KG1 (cell line): ENCODE measurements at regions not wholly inside any gene's neighbourhood (a gene's known extent, or its start where the extent isn't known, plus 50 kb on each side); places are given as distances from the start of the nearest gene placed in this dataset.

Source experiments
- DNase-seq: peaks from one replicate; lab custom pipeline; 2025; lab: John Stamatoyannopoulos, UW

DNA sequence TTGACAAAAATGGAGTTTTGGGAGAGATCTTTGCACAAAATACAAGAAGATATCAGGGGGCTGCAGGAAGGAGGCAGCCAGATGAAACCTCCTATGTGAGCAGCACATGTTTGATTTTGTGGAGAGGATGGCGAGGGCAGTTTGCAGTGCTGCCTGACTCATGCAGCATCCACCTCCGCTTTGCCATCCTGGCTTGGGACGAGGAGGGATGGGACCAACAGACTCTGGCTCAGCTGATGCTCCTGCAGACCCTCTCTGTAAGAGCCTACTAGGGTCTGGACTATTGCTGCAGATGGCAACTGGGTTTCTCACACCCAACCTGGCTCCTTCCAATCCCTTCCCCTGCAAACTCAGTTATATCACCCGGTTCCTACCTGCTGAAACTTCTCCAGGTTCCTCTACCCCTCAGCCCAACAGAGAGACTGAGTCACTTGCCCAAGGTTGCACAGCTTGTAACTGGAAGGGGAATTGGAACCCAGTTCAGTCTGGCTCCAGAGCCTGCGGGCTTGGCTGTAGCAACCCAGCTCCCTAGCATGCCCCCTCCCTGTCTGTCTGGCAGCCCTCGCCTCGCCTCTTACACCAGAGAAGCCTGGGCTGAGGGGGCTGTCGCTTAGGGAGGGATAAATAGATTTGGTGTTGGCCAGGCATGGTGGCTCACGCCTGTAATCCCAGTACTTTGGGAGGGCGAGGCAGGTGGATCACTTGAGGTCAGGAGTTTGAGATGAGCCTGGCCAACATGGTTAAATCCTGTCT is 205.8 kb downstream of the PTPRU start:
- no peak for DNase-seq

DNA sequence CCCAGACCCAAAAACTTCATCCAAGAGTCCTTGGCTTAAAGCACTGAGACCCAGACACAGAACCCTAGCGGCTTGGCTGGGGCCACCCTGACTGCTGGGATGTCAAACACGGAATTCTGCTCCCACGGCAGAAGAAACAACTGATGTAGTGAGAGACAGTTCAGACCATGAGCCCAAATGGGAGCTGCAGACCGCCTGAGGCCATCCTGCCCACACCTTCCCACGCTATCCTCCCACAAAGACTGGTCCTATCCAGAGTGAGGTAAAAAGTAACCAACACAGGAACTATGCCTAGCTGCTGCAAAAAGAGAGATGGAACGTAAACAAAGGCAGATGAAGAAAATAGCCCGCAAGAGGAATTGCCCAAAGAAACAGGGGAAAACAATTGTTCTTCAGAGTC is 203.3 kb downstream of the PTPRU start:
- DNase-seq = no peak

DNA sequence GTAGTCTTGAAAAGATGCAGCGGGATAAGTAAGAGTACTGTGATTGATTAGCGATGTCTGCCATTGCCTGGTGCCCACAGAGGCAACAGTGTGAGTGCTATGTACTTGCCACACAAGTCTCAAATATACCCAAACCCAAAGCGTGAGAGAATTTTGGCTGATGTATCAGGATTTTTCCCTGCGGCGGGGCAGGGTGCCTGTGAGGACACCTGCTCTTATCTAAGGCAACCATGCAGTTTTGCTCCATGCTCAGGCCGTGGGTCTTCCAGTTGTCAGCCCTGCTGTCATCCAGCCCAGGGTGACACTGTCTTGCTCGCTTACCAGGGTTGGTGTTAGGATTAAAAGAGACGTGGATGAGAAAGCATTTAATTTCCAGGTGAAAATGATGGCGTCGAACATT is 202.7 kb downstream of the PTPRU start:
- DNase-seq = no peak

DNA sequence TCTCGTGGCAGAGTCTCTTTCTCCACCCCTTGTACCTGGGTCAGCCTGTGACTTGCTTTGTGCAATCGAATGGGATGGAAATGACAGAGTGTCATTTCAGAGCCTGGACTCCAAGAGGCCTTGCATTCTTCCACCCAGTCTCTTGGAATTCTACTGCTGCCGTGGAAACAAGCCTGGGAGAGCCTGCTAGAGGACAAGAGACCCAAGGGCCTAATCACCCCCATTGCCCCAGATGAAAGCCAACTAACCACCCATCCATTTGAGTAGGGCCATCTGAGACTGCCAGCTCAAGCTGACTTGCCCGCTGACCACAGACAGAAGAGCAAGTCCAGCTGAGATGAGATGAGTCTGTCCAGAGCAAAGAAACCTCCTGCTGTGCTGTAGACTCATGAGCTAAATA is 201.6 kb downstream of the PTPRU start:
- no peak for DNase-seq

DNA sequence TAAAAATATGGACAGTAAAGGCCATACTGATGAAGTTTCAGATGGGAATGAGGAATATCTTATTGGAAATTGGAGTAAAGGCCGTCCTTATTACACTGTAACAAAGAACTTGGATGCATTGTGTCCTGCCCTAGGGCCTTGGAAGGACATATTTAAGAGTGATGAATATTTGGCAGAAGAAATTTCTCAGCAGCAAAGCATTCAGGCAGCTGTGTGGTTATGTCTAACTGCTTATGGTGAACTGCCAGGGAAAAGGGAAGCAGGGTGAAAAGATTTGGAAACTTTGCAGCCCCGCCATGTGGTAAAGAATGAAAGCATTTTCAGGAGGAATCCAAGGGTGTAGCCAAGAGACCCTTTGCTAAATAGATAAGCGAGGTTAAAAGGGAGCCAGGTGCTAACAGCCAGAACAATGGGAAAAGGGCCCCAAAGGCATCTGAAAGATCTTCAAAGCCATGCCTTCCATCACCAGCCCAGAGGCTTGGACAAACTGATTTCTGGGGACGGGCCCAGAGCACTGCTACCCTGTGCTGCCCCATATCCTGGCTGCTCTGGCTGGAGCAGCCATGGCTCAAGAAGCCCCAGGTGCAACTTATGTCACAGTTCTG is 200.0 kb downstream of the PTPRU start:
- DNase-seq = no peak

DNA sequence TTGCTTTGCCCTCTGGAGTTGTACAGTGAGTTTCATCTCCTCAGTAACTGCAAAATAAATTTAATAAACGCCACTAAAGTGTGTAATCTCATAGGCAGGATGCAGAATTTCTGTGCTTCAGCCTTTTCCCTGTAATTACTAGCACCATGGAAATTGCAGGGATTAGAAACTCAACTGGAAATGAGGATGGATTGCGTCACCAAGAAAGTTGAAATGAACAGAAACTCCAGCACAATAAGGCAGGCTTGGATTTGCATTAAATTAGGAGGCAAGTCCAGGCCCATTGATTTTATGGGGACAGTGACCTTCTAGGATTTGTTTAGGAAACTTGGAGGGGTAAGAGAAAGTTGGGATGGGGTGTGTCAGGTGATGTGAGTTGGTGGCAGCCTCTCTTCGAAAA is 197.5 kb downstream of the PTPRU start:
- no peak for DNase-seq

DNA sequence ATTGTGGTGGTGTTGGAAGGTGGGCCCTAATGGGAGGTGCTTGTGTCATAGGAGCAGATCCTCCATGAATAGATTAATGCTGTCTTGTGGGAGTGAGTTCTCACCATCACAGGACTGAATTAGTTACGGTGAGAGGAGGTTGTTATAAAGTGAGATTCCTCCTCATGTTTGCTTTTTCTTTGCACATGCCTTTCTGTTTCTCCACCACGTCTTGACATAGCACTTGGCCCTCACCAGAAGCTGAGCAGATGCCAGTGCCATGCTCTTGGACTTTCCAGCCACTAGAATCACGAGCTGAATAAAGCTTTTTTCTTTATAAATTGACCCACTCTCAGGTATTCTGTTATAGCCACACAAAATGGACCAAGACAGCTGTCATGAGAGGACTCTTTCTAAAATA is 194.8 kb downstream of the PTPRU start:
- no peak for DNase-seq

DNA sequence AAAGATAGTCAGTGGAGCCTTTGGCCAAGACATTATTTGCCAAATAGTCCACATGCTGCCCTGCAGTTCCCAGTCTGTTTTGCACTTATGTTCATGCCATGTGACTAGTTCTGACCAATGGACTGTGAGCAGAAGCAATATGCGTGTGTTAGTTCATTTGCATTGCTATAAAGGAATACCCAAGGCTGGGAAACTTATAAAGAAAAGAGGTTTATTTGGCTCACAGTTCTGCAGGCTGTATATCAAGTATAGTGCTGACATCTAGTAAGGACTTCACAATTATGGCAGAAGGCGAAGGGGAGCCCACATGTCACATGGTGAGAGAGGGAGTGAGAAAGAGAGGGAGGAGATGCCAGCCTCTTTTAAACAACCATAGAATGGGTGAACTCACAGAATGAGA is 193.3 kb downstream of the PTPRU start:
- DNase-seq = no peak

DNA sequence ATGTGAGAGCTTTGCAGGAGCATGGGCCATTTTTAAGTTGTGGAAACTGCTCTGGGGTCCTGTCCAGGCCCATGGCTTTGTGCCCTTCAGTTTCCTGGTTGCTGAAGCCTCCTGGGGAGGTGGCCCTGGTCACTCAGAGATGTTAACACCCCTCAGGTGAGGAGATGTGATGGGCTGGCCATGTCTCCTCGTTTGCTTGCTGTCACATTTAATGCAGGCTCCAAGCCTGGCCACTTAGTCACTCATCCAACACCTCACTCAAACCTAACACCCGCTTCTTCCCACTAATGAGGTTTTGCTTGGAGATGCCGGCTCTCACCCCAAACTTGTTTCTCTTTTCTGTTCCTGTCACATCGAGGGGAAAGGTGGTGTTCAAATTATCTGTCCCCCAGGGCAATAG is 192.7 kb downstream of the PTPRU start:
- no peak for DNase-seq

DNA sequence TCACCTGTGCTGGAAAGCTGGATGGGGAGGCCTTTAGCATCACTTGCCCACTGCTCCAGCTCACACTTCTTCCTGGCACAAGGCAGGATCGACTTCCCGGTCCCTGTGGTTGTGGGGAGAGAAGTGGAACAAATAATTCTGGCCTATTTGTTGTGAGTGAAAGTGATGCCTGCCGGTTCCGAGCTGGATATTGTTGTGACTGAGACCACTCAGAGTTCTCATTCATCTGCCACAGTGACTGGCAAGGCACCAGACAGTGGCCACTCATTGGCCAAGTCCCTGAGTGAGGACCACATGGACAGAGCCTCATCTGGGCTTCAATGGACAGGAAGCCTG is 191.9 kb downstream of the PTPRU start:
- DNase-seq = no peak

DNA sequence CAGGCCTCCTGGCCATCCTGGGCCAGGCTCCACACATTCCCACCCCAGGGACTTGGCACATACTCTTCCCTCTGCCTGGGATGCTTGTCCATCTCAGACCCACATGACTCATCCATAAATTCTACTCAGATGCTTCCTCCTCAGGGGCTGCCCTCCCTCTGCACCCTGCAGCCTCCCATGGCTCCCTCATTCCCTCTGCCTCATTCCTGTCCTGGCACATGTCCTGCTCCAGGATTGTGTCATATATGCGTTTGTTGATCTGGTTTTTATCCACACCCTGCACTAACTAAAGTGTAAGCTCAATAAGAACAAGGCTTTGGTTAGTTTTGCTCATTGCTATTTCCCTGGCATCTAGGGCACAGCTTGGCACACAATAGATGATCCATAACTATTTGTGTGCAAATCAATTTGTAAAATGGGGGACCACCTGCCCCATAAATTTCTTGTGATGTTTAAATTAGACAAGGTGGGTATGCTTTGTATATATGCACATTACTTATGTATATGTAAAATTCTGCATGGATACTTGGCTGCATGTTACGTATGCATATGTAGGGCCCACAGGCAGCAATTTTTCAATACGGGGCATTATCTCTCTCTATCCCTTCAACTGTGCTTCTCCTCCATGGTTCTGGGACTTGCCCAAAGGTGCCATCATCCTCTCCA is 191.4 kb downstream of the PTPRU start:
- no peak for DNase-seq

DNA sequence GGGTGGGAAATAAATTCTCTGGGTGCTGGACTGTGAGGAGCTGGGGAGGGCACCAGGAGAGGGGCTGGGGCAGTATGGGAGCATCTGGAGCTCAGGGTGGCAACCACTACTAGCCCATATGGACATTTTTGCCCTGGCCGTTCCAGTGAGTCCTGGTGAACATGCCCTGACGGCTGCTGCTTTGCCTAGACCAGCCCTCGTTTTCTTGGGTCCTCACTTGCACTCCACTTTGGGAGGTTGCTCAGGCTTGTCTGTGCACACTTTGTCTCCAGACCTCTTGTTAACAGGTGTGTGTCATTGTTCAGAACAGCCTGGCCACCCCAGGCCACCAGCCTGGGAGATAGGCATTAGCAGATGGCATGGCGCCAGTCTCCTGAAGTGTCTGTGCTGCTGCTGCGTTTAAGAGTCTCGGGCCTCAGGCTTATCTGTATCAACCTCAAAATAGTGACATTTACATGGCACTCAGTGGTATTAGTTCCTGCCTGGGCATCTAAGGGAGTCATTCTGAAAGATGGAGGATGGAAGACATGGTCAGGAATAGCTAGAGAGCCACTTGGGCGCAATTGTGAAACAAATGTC is 190.5 kb downstream of the PTPRU start:
- DNase-seq = no peak

DNA sequence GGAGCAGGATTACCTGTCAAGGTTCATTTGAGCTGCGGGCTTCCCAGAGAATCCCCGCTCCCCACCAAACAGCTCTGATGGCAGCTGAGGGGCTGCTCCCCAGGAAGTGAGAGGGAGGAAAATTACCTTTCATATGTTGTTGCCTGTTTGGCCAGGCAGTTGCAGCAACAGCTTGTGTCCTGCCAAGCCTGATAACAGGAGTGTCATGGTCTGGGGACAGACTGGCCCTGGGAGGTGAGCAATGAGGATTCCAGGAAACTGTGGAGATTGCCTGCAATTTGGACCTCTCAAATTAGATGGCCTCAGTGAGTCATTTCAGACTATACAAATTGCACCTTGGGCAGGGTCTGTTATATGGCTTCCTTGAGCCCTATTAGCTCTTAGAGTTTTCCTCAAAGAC is 189.3 kb downstream of the PTPRU start:
- DNase-seq = no peak

DNA sequence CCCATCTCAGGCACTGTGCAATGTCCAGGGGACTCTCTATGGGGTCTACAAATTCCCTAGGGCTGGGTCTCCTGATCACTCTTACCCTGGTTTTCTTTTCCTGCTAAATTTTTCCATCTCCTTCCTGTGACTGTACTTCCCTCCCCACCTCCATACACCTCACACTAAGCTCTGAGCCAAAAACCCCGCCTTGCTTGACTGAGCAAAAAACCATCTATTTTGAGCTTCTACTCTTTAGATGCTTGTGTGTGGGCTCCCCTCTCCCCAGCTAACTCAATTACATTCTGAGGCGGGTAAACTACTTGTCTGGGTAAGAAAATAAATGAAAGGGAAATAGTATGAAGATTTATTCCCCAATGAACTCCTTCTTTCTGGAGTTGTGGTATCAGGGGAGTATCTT is 187.9 kb downstream of the PTPRU start:
- DNase-seq = no peak

DNA sequence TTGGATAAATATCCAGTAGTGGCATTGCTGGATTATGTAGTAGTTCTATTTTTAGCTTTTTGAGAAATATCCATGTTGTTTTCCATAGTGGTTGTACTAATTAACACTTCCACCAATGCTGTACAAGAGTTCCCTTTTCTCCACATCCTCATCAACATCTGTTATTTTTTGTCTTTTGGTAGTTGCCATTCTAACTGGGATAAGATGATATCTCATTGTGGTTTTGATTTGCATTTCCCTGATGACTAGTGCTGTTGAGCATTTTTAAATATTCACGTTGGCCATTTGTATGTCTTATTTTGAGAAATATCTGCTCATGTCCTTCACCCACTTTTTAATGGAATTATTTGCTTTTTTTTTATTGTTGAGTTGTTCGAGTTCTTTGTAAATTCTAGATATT is 183.9 kb downstream of the PTPRU start:
- DNase-seq = no peak

DNA sequence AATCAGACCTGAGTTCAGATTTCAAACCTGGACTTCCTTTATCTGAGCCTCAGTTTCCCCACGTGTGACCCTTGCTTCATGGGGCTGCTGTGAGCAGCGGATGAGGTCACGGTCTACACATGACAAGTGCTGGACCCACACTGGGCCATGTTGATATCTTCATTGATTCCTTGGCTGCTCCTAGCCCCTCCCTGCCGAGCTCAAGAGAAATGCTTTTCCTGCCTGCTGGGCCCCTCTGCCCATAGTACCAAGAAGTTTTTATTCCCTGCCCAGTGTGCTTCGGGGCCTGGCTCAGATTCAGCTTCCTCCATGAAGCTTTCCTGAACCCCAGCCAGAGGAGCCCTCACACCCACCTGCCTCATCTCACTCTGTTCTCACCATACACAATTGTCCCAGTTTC is 181.6 kb downstream of the PTPRU start:
- no peak for DNase-seq

DNA sequence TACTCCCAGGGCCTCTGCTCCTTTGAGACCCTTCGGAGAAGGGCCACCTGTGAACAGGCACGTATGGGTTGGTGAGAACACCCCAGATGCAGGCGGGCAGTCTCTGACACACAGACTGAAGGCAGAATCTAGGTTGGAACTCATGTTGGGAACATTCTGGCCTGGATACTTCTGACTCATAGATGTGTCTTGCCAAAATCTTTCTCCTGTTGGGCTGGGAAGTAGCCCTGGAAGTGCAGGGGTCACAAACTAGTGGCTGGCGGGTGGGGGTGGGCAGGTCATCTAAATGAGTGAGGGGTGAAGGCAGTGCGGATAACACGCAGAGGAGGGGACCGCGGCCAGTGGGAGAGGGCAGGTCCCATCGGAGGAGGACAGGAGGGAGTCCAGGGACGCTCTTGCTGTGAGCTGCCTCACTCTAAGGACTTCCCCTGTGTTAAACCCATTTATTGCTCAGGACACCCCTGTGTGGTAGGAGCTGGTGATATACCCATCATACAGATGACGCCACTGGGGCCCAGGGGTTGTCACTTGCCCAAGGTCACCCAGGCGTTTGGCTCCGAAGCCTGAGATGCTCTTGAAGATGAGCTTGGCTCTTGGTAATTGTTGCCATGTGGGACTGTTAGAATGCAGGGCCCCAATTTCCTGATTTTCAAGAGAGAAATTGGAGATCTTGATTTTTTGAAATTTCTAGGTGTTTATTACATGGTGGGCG is 181.0 kb downstream of the PTPRU start:
- no peak for DNase-seq

DNA sequence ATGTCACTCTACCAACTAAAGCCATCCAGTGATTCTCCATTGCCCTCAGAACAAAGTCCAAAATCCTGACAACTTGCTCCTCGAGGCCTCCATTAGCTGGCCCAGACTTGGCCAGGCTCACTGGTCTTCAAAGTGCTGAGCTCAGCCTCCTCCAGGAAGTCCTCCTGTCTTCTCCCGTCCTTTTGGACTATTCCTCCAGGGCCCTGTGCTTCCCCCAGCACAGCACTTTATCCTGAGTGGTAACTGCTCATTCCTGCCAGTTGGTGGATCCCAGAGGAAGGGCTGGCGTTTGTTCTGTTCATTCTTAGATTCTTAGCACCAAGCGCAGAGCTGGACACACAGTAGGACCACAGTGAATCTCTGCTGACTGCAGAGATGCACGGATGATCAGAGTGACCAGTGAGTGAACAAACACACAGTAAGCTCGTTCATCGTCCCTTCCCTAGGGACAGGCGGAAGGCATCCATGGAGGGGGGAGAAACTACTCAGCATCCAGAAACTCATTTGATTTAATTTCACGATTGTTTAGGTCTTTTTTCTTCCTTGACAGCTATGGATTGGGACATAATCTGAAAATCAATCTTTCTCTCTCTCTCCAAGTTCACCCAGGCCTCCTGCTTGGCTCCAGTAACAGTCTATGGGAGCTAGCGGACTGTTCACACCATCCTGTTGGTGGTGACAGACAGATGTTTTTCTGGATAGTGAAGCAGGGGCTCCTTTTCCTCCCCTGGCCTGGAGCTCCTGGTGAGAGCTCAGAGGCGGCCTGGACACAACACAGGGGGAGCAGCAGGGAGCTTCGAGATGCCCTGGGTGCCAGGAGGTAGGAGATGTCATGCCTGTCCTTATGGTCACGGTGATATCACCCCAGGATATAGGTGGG is 180.2 kb downstream of the PTPRU start:
- DNase-seq = no peak

DNA sequence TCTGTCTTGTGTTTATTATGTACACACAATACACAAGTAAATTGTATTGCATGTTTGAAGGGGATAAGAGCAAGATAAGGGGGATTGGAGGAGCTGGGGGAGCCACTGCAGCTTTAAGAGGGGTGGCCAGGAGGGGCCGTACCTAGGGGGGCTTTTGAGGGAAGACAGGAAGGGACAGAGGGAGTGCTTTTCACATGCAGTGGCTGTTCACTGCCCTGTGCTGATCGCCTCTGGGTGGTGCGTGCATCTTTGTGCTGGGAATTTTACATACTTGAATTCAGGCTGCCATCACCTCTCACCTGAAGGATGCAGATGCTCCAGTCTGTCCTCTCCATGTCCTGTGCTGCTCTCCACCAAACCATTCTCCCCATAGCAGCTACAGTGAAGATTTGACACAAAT is 179.5 kb downstream of the PTPRU start:
- DNase-seq = no peak

DNA sequence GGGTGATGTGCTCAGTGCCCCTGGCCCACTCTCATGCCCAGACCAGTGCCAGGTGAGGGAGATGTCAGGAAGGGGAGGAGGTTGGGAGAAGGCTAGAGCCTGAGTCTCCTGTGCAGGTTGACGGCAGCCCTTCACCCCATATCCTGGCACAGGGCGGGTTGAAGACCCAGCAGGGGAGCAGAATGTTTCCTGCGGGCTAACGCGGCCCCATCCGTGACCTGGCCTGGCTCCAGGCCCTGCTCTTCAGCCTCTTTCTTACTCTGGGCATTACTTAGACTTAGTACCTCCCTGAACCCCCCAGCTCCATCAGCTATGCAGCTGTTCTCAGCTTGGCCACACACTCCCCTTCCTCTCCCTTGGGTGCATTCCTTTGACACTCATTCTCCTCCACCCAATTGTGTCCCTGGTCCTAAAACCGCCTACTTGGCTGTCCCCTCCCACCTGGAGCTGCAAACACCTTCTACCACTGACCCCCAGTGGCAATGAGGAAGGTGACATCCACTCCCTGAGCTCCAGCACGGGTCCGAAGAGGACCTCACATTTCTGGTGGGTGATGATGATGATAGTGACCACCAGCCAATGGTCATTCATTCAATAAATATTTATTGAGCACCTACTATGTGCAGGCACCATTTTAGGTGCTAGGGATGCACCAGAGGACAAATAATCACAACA is 179.0 kb downstream of the PTPRU start:
- no peak for DNase-seq

DNA sequence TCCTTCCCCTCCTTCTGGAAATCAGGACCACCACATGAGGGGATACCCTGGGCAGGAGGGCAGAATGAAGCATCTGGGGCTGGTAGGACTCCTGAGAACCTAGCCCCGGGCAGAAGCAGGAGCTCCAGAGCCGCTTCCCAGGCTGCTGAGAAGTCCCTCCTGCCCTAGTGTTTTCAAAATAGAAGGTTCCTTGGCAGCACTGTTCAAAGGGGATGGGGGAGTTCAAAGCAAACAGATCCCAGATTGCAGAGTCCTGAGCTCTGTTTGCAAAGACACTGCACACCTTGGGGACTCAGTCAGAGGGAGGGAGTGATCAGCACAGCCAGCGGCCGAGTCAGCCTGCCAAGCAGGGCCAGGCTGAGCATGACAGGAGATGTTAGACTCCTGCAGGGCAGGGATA is 177.8 kb downstream of the PTPRU start:
- DNase-seq = no peak
